Liver (tissue), 7 donors: ENCODE measurements at regions not wholly inside any gene's neighbourhood (a gene's known extent, or its start where the extent isn't known, plus 50 kb on each side); places are given as distances from the start of the nearest gene placed in this dataset.
A peak's percentile ranks its signal among the peaks of the same experiment; 100 is the strongest.

Experiments used
- DNase-seq: peaks from one replicate; pipeline ENCODE4 v3.0.0-alpha.2; 2017; ENCODE audit warnings: low spot score
- H3K27ac ChIP-seq, 2 donors: one replicate each; pipeline ENCODE4 v1.7.0; 2013; ENCODE audit warnings: inconsistent platforms in 2 of 2, low read length in 2 of 2, control low read depth in 1 of 2, low read depth in 1 of 2, mild to moderate bottlenecking in 1 of 2
- H3K27me3 ChIP-seq, 4 donors: one replicate each; pipeline versions ENCODE4 v1.6.1 to v1.7.0; 2013; ENCODE audit warnings: low read length in 3 of 4, inconsistent platforms in 1 of 4, mild to moderate bottlenecking in 1 of 4, moderate library complexity in 1 of 4; ENCODE audit not compliant: control insufficient read depth in 4 of 4, insufficient read depth in 4 of 4
- H3K36me3 ChIP-seq, 4 donors: one replicate each; pipeline versions ENCODE4 v1.6.1 to v1.7.0; 2013; ENCODE audit warnings: low read length in 3 of 4, mild to moderate bottlenecking in 3 of 4, low read depth in 1 of 4, moderate library complexity in 1 of 4; ENCODE audit not compliant: control insufficient read depth in 4 of 4, insufficient read depth in 3 of 4
- H3K4me1 ChIP-seq, 4 donors: one replicate each; pipeline versions ENCODE4 v1.6.1 to v1.7.0; 2013; ENCODE audit warnings: low read length in 3 of 4, mild to moderate bottlenecking in 3 of 4, moderate library complexity in 1 of 4; ENCODE audit not compliant: control insufficient read depth in 4 of 4, insufficient read depth in 4 of 4
- H3K4me3 ChIP-seq, 3 donors: one replicate each; pipeline versions ENCODE4 v1.6.1 to v1.7.0; 2013; ENCODE audit warnings: low read length in 3 of 3, control low read depth in 1 of 3, low read depth in 1 of 3, mild to moderate bottlenecking in 1 of 3
- H3K9ac ChIP-seq, 2 donors: one replicate each; pipeline ENCODE4 v1.7.0; 2013; ENCODE audit warnings: low read length in 2 of 2, mild to moderate bottlenecking in 2 of 2, moderate library complexity in 2 of 2, control low read depth in 1 of 2, low read depth in 1 of 2
- H3K9me3 ChIP-seq, 4 donors: one replicate each; pipeline versions ENCODE4 v1.6.1 to v1.7.0; 2013; ENCODE audit warnings: low read length in 3 of 4; ENCODE audit not compliant: control insufficient read depth in 4 of 4
- ATF3 ChIP-seq: IDR thresholded peaks from 2 replicates; pipeline ENCODE4 v1.6.1; 2016; ENCODE audit warnings: antibody characterized with exemption
- EGR1 ChIP-seq, 2 donors: IDR thresholded peaks; 2 replicates each; pipeline ENCODE4 v1.6.1; 2016 to 2018; ENCODE audit warnings: antibody characterized with exemption in 2 of 2, low read depth in 2 of 2
- FOXA1 ChIP-seq: IDR thresholded peaks from 2 replicates; pipeline ENCODE4 v1.6.1; 2016; ENCODE audit warnings: antibody characterized with exemption
- FOXA2 ChIP-seq: IDR thresholded peaks from 2 replicates; pipeline ENCODE4 v1.6.1; 2016; ENCODE audit warnings: antibody characterized with exemption
- GABPA ChIP-seq, 2 donors: IDR thresholded peaks in 1 of 2; conservative IDR thresholded peaks in 1 of 2; 2 replicates each; pipeline ENCODE4 v1.6.1; 2016; ENCODE audit warnings: antibody characterized with exemption in 2 of 2, mild to moderate bottlenecking in 1 of 2, moderate library complexity in 1 of 2
- JUND ChIP-seq, 2 donors: IDR thresholded peaks; 2 replicates each; pipeline ENCODE4 v1.6.1; 2016; ENCODE audit warnings: antibody characterized with exemption in 2 of 2
- NR2F2 ChIP-seq: IDR thresholded peaks from 2 replicates; pipeline ENCODE4 v1.6.1; 2016; ENCODE audit warnings: antibody characterized with exemption
- RAD21 ChIP-seq, 2 donors: IDR thresholded peaks; 2 replicates each; pipeline ENCODE4 v1.6.1; 2016; ENCODE audit warnings: antibody characterized with exemption in 2 of 2, mild to moderate bottlenecking in 2 of 2
- SP1 ChIP-seq: IDR thresholded peaks from 2 replicates; pipeline ENCODE4 v1.6.1; 2018; ENCODE audit warnings: antibody characterized with exemption, mild to moderate bottlenecking
- TAF1 ChIP-seq: conservative IDR thresholded peaks from 2 replicates; pipeline ENCODE4 v1.6.1; 2016; ENCODE audit warnings: antibody characterized with exemption, mild to moderate bottlenecking
- YY1 ChIP-seq: IDR thresholded peaks from 2 replicates; pipeline ENCODE4 v1.6.1; 2016; ENCODE audit warnings: antibody characterized with exemption, mild to moderate bottlenecking
- WGBS: extraction: QIAGEN DNeasy Blood & Tissue Kit; methylation state at CpG from one replicate; pipeline ENCODE4 v1.1.7; 2013; 5-methylcytosine and 5-hydroxymethylcytosine counted together
- TF ChIP-seq, protein P1 (sequence below): IDR thresholded peaks from 2 replicates; pipeline ENCODE4 v1.6.1; 2016; ENCODE audit warnings: antibody characterized with exemption
- TF ChIP-seq, protein P2 (sequence below): IDR thresholded peaks from 2 replicates; pipeline ENCODE4 v1.6.1; 2016; ENCODE audit warnings: antibody characterized with exemption, mild to moderate bottlenecking
- TF ChIP-seq, protein P3 (sequence below): IDR thresholded peaks from 2 replicates; pipeline ENCODE4 v1.6.1; 2016; ENCODE audit warnings: antibody characterized with exemption
- donor health status: healthy.
- donor health status: healthy.
- donor health status: healthy.
- donor health status: healthy.

DNA sequence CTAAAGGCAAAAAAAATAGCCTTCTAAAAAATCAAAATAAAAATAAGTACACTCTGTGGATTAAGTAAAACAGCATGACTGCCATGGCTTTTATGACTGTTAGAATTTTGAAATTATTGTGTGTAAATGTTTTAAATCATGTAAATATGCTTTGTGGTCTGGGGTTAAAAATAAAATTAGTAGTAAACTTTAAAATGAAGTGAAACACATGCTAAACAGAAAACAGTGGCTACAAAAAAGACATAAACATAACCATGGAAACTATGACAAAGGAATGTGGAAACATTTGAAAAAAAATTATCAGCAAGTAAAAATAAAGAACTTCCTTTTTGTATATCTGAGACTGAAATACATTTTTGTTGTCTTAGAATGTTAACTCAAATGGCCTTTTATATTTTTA is 134.5 kb upstream of the SPEF2 start:
- no peak for DNase-seq
- Histone ChIP-seq H3K27me3 (no peaks in the 10 kb centered on the region), H3K27ac (peak overlapping the region; percentile 9 to 23), H3K36me3 (no peaks in the 10 kb centered on the region), H3K9ac (no peak overlapping the region), H3K9me3 (no peaks in the 10 kb centered on the region), H3K4me1 (peaks cover 7 to 39% (median 32%) of the 10 kb centered on the region in 4 donors), H3K4me3 (no peak overlapping the region)
- TF ChIP-seq ATF3 (no peak), FOXA2 (no peak), GABPA (IDR thresholded peaks at IDR 0.05 in 1 of 2, conservative IDR thresholded peaks at IDR 0.05 in 1 of 2) (no peak), SP1 (no peak)
- TF ChIP-seq, protein P1, sequence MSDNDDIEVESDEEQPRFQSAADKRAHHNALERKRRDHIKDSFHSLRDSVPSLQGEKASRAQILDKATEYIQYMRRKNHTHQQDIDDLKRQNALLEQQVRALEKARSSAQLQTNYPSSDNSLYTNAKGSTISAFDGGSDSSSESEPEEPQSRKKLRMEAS = no peak

DNA sequence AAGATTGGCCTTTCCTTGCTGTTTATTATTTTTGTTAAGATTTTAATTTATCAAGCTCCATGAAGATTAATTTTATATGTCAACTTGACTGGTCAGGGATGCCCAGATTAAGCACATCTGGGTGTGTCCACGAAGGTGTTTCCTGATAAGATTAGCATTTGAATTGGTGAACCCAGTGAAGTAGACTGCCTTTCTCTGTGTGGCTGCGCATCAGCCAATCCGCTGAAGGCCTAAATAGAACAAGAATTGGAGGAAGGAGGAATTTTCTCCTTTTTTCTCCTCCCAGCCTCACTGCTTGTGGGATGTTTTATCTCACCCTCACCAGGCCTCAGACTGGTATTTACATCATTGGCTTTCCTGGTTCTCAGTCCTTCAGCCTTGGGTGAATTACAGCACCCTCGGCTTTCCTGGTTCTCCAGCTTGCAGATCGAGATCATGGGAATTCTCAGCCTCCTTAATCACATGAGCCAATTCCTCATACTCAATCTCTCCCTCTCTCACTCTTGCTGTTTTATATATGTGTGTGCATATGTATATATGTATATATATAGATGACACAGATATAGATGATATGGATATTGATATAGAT is 135.4 kb upstream of the SPEF2 start:
- no peak overlapping the region for H3K9ac ChIP-seq
- DNase-seq = no peak
- peak overlapping the region in 1 of 2 donors; percentile 47 for H3K27ac ChIP-seq
- H3K27me3 ChIP-seq = no peaks in the 10 kb centered on the region
- TF ChIP-seq FOXA2 (no peak), NR2F2 (no peak), FOXA1 (no peak), SP1 (no peak), ATF3 (no peak), RAD21 (IDR thresholded peaks at IDR 0.05) (no peak), EGR1 (IDR thresholded peaks at IDR 0.05; ENCODE audit: low read depth in 2 of 2) (no peak), YY1 (no peak), TAF1 (no peak), JUND (IDR thresholded peaks at IDR 0.05) (no peak)
- TF ChIP-seq, protein P2, sequence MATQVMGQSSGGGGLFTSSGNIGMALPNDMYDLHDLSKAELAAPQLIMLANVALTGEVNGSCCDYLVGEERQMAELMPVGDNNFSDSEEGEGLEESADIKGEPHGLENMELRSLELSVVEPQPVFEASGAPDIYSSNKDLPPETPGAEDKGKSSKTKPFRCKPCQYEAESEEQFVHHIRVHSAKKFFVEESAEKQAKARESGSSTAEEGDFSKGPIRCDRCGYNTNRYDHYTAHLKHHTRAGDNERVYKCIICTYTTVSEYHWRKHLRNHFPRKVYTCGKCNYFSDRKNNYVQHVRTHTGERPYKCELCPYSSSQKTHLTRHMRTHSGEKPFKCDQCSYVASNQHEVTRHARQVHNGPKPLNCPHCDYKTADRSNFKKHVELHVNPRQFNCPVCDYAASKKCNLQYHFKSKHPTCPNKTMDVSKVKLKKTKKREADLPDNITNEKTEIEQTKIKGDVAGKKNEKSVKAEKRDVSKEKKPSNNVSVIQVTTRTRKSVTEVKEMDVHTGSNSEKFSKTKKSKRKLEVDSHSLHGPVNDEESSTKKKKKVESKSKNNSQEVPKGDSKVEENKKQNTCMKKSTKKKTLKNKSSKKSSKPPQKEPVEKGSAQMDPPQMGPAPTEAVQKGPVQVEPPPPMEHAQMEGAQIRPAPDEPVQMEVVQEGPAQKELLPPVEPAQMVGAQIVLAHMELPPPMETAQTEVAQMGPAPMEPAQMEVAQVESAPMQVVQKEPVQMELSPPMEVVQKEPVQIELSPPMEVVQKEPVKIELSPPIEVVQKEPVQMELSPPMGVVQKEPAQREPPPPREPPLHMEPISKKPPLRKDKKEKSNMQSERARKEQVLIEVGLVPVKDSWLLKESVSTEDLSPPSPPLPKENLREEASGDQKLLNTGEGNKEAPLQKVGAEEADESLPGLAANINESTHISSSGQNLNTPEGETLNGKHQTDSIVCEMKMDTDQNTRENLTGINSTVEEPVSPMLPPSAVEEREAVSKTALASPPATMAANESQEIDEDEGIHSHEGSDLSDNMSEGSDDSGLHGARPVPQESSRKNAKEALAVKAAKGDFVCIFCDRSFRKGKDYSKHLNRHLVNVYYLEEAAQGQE = no peak
- TF ChIP-seq, protein P3, sequence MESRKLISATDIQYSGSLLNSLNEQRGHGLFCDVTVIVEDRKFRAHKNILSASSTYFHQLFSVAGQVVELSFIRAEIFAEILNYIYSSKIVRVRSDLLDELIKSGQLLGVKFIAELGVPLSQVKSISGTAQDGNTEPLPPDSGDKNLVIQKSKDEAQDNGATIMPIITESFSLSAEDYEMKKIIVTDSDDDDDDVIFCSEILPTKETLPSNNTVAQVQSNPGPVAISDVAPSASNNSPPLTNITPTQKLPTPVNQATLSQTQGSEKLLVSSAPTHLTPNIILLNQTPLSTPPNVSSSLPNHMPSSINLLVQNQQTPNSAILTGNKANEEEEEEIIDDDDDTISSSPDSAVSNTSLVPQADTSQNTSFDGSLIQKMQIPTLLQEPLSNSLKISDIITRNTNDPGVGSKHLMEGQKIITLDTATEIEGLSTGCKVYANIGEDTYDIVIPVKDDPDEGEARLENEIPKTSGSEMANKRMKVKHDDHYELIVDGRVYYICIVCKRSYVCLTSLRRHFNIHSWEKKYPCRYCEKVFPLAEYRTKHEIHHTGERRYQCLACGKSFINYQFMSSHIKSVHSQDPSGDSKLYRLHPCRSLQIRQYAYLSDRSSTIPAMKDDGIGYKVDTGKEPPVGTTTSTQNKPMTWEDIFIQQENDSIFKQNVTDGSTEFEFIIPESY = no peak
- TF ChIP-seq, protein P1 = no peak
- no peaks in the 10 kb centered on the region for H3K36me3 ChIP-seq
- H3K9me3 ChIP-seq = no peaks in the 10 kb centered on the region
- H3K4me1 ChIP-seq = peaks cover 7 to 39% (median 32%) of the 10 kb centered on the region in 4 donors
- 93% methylated on average over 5 of the region's 5 CpGs for WGBS
- H3K4me3 ChIP-seq = no peak overlapping the region
